ENCODE measurements at regions not wholly inside any gene's neighbourhood (a gene's known extent, or its start where the extent isn't known, plus 50 kb on each side); places are given as distances from the start of the nearest gene placed in this dataset.
"Not testable (repeated sequence)": the region's sequence is repeated elsewhere in the genome, so short reads cannot be mapped to it uniquely, and the experiment has no call there.

- Mint-ChIP-seq H3K9me3 (peaks cover 5% of the 10 kb centered on the region), H3K4me1 (no peaks in the 10 kb centered on the region), H3K27ac (no peak overlapping the region), H3K27me3 (peaks cover 21% of the 10 kb centered on the region), H3K36me3 (ENCODE audit: low read depth) (no peaks in the 10 kb centered on the region), H3K4me3 (no peak overlapping the region)
- no peak for ATAC-seq (replicated peaks)
These were observed 449.6 kb downstream of the MIAT start for GRCh38 chr22:27106985-27107384.

GRCh38 chr22:27107386-27107785 lies 450.0 kb downstream of the MIAT start:
- H3K36me3 Mint-ChIP-seq (ENCODE audit: low read depth) = no peaks in the 10 kb centered on the region
- peaks cover 19% of the 10 kb centered on the region for H3K27me3 Mint-ChIP-seq
- H3K4me3 Mint-ChIP-seq = no peak overlapping the region
- no peak for ATAC-seq (replicated peaks)
- H3K27ac Mint-ChIP-seq = no peak overlapping the region
- peaks cover 5% of the 10 kb centered on the region for H3K9me3 Mint-ChIP-seq
- H3K4me1 Mint-ChIP-seq = no peaks in the 10 kb centered on the region

GRCh38 chr22:27107824-27108223 lies 450.4 kb downstream of the MIAT start:
- Mint-ChIP-seq H3K4me1 (no peaks in the 10 kb centered on the region), H3K4me3 (no peak overlapping the region), H3K27me3 (peaks cover 15% of the 10 kb centered on the region), H3K9me3 (peaks cover 5% of the 10 kb centered on the region), H3K36me3 (ENCODE audit: low read depth) (no peaks in the 10 kb centered on the region), H3K27ac (no peak overlapping the region)
- ATAC-seq (replicated peaks) = no peak

- Mint-ChIP-seq H3K36me3 (ENCODE audit: low read depth) (no peaks in the 10 kb centered on the region), H3K4me1 (no peaks in the 10 kb centered on the region)
- no peak for ATAC-seq (replicated peaks)
These were observed 451.2 kb downstream of the MIAT start for GRCh38 chr22:27108425-27109114.

GRCh38 chr22:27109406-27109805 lies 452.0 kb downstream of the MIAT start:
- not testable (repeated sequence) for H3K27ac Mint-ChIP-seq; H3K4me1 Mint-ChIP-seq; H3K4me3 Mint-ChIP-seq; H3K9me3 Mint-ChIP-seq; ATAC-seq (replicated peaks); H3K36me3 Mint-ChIP-seq (ENCODE audit: low read depth)
- H3K27me3 Mint-ChIP-seq = peaks cover 16% of the 10 kb centered on the region

More at GRCh38 chr22:27108425-27109114, 451.2 kb downstream of the MIAT start:
- no peak overlapping the region for H3K4me3 Mint-ChIP-seq
- H3K27me3 Mint-ChIP-seq = peaks cover 15% of the 10 kb centered on the region
- H3K9me3 Mint-ChIP-seq = peaks cover 5% of the 10 kb centered on the region
- no peak overlapping the region for H3K27ac Mint-ChIP-seq

- no peak for ATAC-seq (replicated peaks)
- no peak overlapping the region for H3K27ac Mint-ChIP-seq
- no peaks in the 10 kb centered on the region for H3K36me3 Mint-ChIP-seq (ENCODE audit: low read depth)
- H3K9me3 Mint-ChIP-seq = peaks cover 8% of the 10 kb centered on the region
- H3K27me3 Mint-ChIP-seq = peaks cover 11% of the 10 kb centered on the region
- no peaks in the 10 kb centered on the region for H3K4me1 Mint-ChIP-seq
- H3K4me3 Mint-ChIP-seq = no peak overlapping the region
These were observed 453.5 kb downstream of the MIAT start for GRCh38 chr22:27110665-27111451.

DNA sequence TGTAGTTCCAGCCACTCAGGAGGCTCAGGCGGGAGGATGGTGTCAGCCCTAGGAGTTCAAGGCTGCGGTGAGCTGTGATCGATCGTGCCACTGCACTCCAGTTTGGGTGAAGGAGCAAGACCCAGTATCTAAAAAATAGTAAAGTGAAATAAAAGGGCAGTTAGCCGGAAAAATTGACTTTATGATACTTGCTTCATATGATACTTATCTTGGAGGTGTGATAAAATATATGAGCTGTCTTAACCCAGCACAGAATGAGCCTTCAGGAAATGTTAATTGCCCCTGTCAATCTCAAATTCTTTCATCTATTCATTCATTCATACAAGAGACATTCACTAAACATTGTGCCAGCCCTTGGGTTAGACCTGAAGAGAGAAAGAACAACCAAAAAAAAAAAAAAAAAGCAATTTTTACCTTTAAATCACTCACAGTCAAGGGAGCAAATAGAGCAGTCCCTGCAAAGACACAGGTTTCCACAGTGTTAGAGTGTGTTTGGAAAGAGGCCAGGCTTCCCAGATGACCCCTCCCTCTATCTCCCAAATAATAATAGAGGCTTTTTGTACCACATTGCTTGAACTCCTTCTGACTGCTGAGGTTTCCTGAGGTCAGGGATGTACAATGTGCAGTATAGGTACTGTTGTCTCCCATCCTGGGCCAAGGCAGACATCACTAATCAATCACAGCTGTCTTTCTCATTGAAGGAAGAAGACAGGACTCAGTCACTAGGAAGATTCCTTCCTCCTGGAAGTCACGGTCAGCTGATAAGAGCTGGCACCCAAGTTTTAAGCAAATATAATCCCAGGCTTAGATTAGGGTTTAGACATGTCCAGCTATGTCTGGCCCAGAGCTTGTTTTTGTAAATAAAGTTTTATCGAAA lies 454.6 kb downstream of the MIAT start:
- Mint-ChIP-seq H3K4me3 (no peak overlapping the region), H3K36me3 (ENCODE audit: low read depth) (no peaks in the 10 kb centered on the region), H3K9me3 (peaks cover 8% of the 10 kb centered on the region), H3K27ac (no peak overlapping the region), H3K27me3 (peaks cover 13% of the 10 kb centered on the region), H3K4me1 (no peaks in the 10 kb centered on the region)
- no peak for ATAC-seq (replicated peaks)

DNA sequence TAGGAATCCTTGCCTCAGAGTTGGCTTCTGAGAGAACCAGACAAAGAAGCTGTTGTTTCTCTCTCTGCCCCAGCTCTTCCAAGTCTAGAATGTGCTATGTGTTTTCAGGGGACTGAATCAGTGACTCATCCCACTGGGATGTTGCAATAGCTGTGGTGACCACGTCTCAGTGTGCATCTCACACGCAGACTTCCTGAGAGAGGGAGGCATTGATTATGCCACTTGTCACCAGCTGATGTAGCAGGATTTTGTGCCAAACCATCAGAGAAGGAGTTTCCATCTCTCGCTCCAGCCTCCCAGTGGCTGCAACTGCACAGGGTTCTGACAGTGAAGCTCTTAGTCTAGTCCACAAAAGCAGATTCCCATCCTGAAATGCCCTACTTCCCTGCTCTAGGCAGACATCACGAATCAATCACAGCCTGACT lies 455.8 kb downstream of the MIAT start:
- Mint-ChIP-seq H3K27me3 (peaks cover 16% of the 10 kb centered on the region), H3K27ac (no peak overlapping the region), H3K4me1 (no peaks in the 10 kb centered on the region), H3K9me3 (peaks cover 8% of the 10 kb centered on the region), H3K36me3 (ENCODE audit: low read depth) (no peaks in the 10 kb centered on the region), H3K4me3 (no peak overlapping the region)
- no peak for ATAC-seq (replicated peaks)

- no peaks in the 10 kb centered on the region for H3K36me3 Mint-ChIP-seq (ENCODE audit: low read depth)
- no peaks in the 10 kb centered on the region for H3K4me1 Mint-ChIP-seq
- peaks cover 16% of the 10 kb centered on the region for H3K27me3 Mint-ChIP-seq
- no peak for ATAC-seq (replicated peaks)
- no peak overlapping the region for H3K27ac Mint-ChIP-seq
- no peak overlapping the region for H3K4me3 Mint-ChIP-seq
- peaks cover 8% of the 10 kb centered on the region for H3K9me3 Mint-ChIP-seq
These were observed 456.3 kb downstream of the MIAT start for GRCh38 chr22:27113641-27114040.

GRCh38 chr22:27114186-27114585 lies 456.8 kb downstream of the MIAT start:
- H3K4me1 Mint-ChIP-seq = no peaks in the 10 kb centered on the region
- no peak overlapping the region for H3K27ac Mint-ChIP-seq

GRCh38 chr22:27115410-27115809 lies 458.0 kb downstream of the MIAT start:
- no peak overlapping the region for H3K4me3 Mint-ChIP-seq
- H3K27me3 Mint-ChIP-seq = peaks cover 11% of the 10 kb centered on the region
- no peak overlapping the region for H3K27ac Mint-ChIP-seq
- peaks cover 4% of the 10 kb centered on the region for H3K9me3 Mint-ChIP-seq
- no peak for ATAC-seq (replicated peaks)
- no peaks in the 10 kb centered on the region for H3K4me1 Mint-ChIP-seq
- no peaks in the 10 kb centered on the region for H3K36me3 Mint-ChIP-seq (ENCODE audit: low read depth)

More at GRCh38 chr22:27114186-27114585, 456.8 kb downstream of the MIAT start:
- H3K4me3 Mint-ChIP-seq = no peak overlapping the region
- peaks cover 13% of the 10 kb centered on the region for H3K27me3 Mint-ChIP-seq
- ATAC-seq (replicated peaks) = no peak
- peaks cover 6% of the 10 kb centered on the region for H3K9me3 Mint-ChIP-seq
- H3K36me3 Mint-ChIP-seq (ENCODE audit: low read depth) = no peaks in the 10 kb centered on the region

DNA sequence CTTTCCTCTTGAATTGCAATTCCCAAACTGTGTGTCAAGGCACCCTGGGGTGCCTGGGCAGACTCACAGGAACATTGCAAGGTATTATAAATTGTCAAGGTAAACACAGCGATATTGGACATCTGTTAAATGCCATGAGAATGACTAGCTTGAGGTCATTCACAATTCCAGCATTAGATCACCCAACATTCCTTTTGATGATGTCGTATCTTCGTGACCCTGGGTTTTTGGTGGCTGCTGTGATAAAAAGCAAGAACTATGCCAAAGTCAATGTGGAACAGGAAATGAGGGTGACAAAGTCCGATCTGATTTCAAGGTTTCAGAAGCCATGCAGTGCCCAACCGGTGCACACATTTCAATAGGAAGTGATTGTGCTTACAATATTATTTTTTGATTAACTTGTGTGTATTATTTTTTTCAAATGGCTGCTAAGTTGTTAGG lies 458.4 kb downstream of the MIAT start:
- Mint-ChIP-seq H3K27ac (no peak overlapping the region), H3K27me3 (peaks cover 11% of the 10 kb centered on the region), H3K4me3 (no peak overlapping the region), H3K4me1 (no peaks in the 10 kb centered on the region), H3K9me3 (peaks cover 4% of the 10 kb centered on the region), H3K36me3 (ENCODE audit: low read depth) (no peaks in the 10 kb centered on the region)
- no peak for ATAC-seq (replicated peaks)

DNA sequence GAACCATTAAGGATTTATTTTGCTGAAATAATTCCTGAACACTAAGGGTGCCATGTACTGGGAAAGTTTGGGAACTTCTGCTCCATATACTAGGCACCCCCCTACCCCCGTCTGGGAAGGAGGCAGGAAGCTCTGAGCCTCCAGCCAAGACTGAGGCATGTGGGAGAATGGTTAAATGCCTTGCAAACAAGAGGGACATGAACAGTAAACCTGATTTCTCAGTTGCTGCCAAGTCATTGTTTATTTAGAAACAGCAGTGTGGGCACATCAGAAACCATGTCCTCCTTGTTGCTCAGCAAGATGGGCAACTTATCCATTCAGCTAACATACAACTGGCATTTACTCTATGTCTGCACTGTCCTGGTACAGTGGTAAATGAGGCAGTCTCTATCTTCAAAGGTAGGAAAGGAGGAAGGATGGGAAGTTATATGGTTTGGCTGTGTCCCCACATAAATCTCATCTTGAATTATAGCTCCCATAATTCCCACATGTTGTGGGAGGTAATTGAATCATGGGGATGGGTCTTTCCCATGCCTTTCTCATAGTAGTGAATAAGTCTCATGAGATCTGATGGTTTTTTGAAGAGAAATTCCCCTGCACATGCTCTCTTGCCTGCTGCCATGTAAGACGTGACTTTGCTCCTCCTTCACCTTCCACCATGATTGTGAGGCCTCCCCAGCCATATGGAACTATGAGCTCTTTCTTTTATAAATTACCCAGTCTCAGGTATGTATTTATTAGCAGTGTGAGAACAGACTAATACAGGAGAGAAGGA lies 459.1 kb downstream of the MIAT start:
- Mint-ChIP-seq H3K27me3 (peaks cover 11% of the 10 kb centered on the region), H3K4me3 (no peak overlapping the region), H3K9me3 (peaks cover 4% of the 10 kb centered on the region), H3K4me1 (no peaks in the 10 kb centered on the region), H3K36me3 (ENCODE audit: low read depth) (no peaks in the 10 kb centered on the region), H3K27ac (no peak overlapping the region)
- ATAC-seq (replicated peaks) = no peak

DNA sequence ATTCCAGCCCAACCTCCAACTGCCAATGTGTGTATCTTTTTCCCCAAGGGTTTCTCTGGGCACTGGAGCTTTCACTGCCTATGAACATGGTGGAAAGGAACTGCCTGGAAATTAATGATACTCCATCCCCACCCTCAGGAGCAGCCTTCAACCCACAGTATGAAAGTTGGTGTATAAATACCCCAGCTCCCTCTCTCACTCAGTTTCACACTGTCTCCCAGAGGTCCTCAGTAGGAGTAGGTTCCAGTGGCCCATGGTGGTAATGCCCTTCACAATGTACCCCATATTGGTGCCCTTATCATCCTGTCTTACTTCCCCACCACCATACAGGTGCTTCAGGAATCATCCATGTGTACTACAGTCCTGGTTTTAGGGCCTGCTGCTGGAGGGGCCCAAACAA lies 462.6 kb downstream of the MIAT start:
- Mint-ChIP-seq H3K27me3 (peaks cover 11% of the 10 kb centered on the region), H3K36me3 (ENCODE audit: low read depth) (no peaks in the 10 kb centered on the region), H3K4me3 (no peak overlapping the region), H3K4me1 (no peaks in the 10 kb centered on the region), H3K27ac (no peak overlapping the region), H3K9me3 (peaks cover 4% of the 10 kb centered on the region)
- ATAC-seq (replicated peaks) = no peak
